Astrocyte of the cerebellum (primary cell): ENCODE measurements at regions not wholly inside any gene's neighbourhood (a gene's known extent, or its start where the extent isn't known, plus 50 kb on each side); places are given as distances from the start of the nearest gene placed in this dataset.
"Not testable (repeated sequence)": the region's sequence is repeated elsewhere in the genome, so short reads cannot be mapped to it uniquely, and the experiment has no call there.

Source experiments
- DNase-seq: peaks from one replicate; pipeline ENCODE4 v3.0.0-alpha.2; 2011; ENCODE audit warnings: low read depth
- H3K4me3 ChIP-seq: 2 replicates; pipeline ENCODE4 v1.5.1; 2011; ENCODE audit warnings: mild to moderate bottlenecking, low read depth, low read length, moderate library complexity
- in situ Hi-C: cut with HindIII; loops from 2 replicates; pipeline ENCODE4 v1.10.0; 2017; ENCODE audit warnings: low sequenced_read_pairs
- TF ChIP-seq, protein P1 (sequence below): IDR thresholded peaks from 2 replicates; pipeline ENCODE4 v1.5.1; 2012; ENCODE audit warnings: low read length, low read depth, moderate library complexity, mild to moderate bottlenecking; ENCODE audit errors: missing control alignments

- TF ChIP-seq, protein P1, sequence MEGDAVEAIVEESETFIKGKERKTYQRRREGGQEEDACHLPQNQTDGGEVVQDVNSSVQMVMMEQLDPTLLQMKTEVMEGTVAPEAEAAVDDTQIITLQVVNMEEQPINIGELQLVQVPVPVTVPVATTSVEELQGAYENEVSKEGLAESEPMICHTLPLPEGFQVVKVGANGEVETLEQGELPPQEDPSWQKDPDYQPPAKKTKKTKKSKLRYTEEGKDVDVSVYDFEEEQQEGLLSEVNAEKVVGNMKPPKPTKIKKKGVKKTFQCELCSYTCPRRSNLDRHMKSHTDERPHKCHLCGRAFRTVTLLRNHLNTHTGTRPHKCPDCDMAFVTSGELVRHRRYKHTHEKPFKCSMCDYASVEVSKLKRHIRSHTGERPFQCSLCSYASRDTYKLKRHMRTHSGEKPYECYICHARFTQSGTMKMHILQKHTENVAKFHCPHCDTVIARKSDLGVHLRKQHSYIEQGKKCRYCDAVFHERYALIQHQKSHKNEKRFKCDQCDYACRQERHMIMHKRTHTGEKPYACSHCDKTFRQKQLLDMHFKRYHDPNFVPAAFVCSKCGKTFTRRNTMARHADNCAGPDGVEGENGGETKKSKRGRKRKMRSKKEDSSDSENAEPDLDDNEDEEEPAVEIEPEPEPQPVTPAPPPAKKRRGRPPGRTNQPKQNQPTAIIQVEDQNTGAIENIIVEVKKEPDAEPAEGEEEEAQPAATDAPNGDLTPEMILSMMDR: no peak
- no peak for DNase-seq
- in situ Hi-C loops: no loop called here
Measured at GRCh38 chr7:82501346-82501745, 57.8 kb upstream of the CACNA2D1 start.

GRCh38 chr7:82499546-82499945, 56.0 kb upstream of the CACNA2D1 start:
- in situ Hi-C loops, DNase-seq: not testable (repeated sequence)

More at GRCh38 chr7:82501346-82501745, 57.8 kb upstream of the CACNA2D1 start:
- no peak overlapping the region for H3K4me3 ChIP-seq

DNA sequence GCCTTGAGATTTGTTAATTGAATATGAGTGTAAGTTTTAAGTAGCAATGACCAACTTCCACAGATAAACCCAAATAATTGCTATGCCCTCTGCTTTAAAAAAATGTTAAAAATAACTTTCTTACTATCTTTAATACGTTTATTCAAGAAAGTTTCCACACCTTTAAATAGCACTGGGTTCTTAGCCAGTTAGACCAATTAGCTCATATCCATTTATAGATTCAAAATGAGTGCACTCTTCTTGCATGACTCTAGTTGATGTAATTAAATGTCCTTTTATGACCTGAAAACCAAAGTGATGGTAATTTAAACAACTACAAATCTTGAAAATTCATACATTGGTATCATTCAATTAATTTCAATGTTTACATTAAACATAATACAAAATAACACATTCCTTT, 50.8 kb upstream of the CACNA2D1 start:
- TF ChIP-seq, protein P1: no peak
- DNase-seq: no peak
- in situ Hi-C loops: no loop called here
- H3K4me3 ChIP-seq: no peak overlapping the region

More at GRCh38 chr7:82499546-82499945, 56.0 kb upstream of the CACNA2D1 start:
- H3K4me3 ChIP-seq: not testable (repeated sequence)
